ENCODE measurements at regions not wholly inside any gene's neighbourhood (a gene's known extent, or its start where the extent isn't known, plus 50 kb on each side); places are given as distances from the start of the nearest gene placed in this dataset.

DNA sequence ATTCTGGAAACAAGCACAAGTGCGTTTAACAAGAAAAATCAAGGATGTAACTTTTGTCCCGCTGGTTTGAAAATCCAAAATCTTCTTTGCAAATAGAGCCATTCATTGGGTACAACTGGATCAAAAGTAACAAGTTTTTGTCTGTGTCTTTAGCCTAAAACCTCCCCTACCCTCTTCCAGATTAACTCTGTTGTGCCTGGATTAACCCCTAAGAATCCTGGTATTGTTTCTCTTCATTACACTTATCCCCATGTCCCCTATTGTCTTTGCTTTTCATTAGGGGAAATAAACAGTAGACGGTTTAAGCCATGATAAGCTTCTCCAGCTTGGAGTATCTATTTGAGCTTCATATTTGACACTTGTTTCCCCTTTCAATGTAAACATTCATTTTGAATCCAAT lies 242.1 kb upstream of the ARGLU1 start:
- H3K9ac ChIP-seq: no peak overlapping the region
- no peaks in the 10 kb centered on the region for H4K20me1 ChIP-seq
- no peaks in the 10 kb centered on the region for H3K27me3 ChIP-seq
- H3K4me2 ChIP-seq: no peak overlapping the region
- no peaks in the 10 kb centered on the region for H3K36me3 ChIP-seq
- no peak for TF ChIP-seq Cebpa-rat (IDR thresholded peaks at IDR 0.05)
- H3K4me1 ChIP-seq: peaks cover 17% of the 10 kb centered on the region
- no peak overlapping the region for H3K27ac ChIP-seq
- no peaks in the 10 kb centered on the region for H3K9me3 ChIP-seq
- no peak overlapping the region for H3K4me3 ChIP-seq

DNA sequence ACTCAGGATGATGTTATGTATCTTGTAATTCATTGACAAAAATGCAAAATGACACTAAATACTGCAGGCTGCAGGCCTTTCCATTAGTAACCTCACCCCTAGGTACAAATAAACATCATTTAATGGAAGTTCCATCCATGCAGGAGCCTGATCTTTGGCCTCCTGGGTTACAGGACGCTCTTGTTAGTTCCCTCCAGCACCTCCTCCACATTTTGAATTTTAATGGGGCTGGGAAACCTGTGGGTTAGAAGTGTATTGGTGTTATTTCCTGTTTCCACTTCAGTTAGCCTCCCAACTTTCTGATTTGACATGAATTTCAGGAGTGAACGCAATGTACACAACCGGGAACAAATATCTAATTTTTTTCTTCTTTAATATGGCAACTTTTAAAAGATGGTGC lies 237.1 kb upstream of the ARGLU1 start:
- H3K9me3 ChIP-seq: no peaks in the 10 kb centered on the region
- H4K20me1 ChIP-seq: no peaks in the 10 kb centered on the region
- H3K9ac ChIP-seq: no peak overlapping the region
- H3K36me3 ChIP-seq: no peaks in the 10 kb centered on the region
- peaks cover 22% of the 10 kb centered on the region for H3K4me1 ChIP-seq
- no peak for TF ChIP-seq Cebpa-rat (IDR thresholded peaks at IDR 0.05)
- H3K4me3 ChIP-seq: no peak overlapping the region
- no peaks in the 10 kb centered on the region for H3K27me3 ChIP-seq
- H3K4me2 ChIP-seq: peak overlapping the region; percentile 36; the same call in 1 of the 2 replicates
- no peak overlapping the region for H3K27ac ChIP-seq

- Histone ChIP-seq H3K36me3 (no peaks in the 10 kb centered on the region), H3K4me1 (peaks cover 22% of the 10 kb centered on the region), H3K4me2 (no peak overlapping the region), H3K27me3 (no peaks in the 10 kb centered on the region), H3K9ac (no peak overlapping the region), H3K9me3 (no peaks in the 10 kb centered on the region), H3K4me3 (no peak overlapping the region), H3K27ac (no peak overlapping the region), H4K20me1 (no peaks in the 10 kb centered on the region)
- no peak for TF ChIP-seq Cebpa-rat (IDR thresholded peaks at IDR 0.05)
Observed at GRCh38 chr13:106802917-106803316, 235.0 kb upstream of the ARGLU1 start.

- no peak for TF ChIP-seq Cebpa-rat (IDR thresholded peaks at IDR 0.05)
- Histone ChIP-seq H3K27me3 (no peaks in the 10 kb centered on the region), H3K4me2 (no peak overlapping the region), H3K9me3 (0 out of 2 replicates have a peak, but pooled peaks cover 3% of the 10 kb centered on the region), H3K9ac (no peak overlapping the region), H3K36me3 (no peaks in the 10 kb centered on the region), H3K4me1 (peaks cover 3% of the 10 kb centered on the region), H3K27ac (no peak overlapping the region), H3K4me3 (no peak overlapping the region), H4K20me1 (no peaks in the 10 kb centered on the region)
Observed at GRCh38 chr13:106799781-106800335, 231.9 kb upstream of the ARGLU1 start.

DNA sequence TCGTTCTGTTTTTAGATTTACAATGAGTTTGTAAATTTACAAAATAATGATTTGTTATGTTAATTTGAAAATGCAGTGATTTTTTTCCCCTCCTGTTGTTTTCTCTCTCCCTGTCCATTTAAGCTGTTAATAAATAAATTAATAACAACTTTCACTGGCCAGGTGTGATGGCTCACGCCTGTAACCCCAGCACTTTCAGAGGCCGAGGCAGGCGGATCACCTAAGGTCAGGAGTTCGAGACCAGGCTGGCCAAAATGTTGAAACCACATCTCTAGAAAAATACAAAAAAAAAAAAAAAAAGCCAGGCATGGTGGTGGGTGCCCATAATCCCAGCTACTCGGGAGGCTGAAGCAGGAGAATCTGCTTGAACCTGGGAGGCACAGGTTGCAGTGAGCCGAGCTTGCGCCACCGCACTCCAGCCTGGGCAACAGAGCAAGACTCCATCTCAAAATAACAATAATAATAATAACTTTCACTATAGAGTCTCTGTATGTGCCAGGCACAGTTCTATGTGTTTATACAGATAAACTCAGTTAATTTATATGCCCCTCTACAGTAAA lies 229.2 kb upstream of the ARGLU1 start:
- Histone ChIP-seq H3K4me3 (no peak overlapping the region), H3K27ac (no peak overlapping the region), H3K9me3 (0 out of 2 replicates have a peak, but pooled peaks cover 3% of the 10 kb centered on the region), H3K36me3 (no peaks in the 10 kb centered on the region), H3K4me2 (no peak overlapping the region), H4K20me1 (no peaks in the 10 kb centered on the region), H3K9ac (no peak overlapping the region), H3K4me1 (no peaks in the 10 kb centered on the region), H3K27me3 (no peaks in the 10 kb centered on the region)
- TF ChIP-seq Cebpa-rat (IDR thresholded peaks at IDR 0.05): no peak

DNA sequence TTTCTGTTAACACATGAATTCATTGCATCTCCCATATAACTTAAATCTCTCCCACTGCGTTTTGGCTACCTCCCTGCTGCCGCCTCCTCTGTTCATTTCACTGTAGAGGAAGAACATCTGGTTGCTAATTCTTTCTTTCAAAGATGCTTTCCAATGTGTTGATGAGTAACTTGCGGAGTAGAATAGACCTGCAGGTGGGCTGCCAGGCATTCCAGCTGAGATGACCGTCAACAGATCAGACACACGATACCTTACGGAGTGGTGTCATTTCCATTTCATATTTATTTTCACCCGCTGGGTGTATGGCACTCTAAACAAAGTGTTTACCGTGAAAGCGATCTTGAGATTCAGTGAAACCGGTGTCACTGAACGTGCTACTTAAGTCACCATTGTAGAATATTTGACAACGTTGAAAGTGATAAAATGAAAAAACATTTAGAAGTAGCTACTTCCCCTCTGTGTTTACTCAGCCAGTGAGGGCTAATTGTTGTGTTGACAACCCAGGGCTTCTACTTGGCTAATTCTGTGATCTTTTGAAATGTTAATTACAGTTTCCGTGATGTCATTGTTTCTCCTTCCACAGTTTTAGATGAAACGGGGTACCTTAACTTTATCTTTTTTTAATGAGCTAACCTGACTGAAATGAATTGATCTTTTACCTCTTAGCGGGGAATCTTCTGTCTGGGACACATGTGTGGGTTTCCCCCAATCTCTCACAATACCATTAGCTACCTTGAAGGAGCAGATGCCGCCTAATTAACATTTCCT lies 228.5 kb upstream of the ARGLU1 start:
- Histone ChIP-seq H3K9me3 (0 out of 2 replicates have a peak, but pooled peaks cover 3% of the 10 kb centered on the region), H3K27ac (no peak overlapping the region), H3K27me3 (no peaks in the 10 kb centered on the region), H3K9ac (no peak overlapping the region), H3K4me3 (no peak overlapping the region), H3K4me2 (no peak overlapping the region), H4K20me1 (no peaks in the 10 kb centered on the region), H3K4me1 (no peaks in the 10 kb centered on the region), H3K36me3 (no peaks in the 10 kb centered on the region)
- TF ChIP-seq Cebpa-rat (IDR thresholded peaks at IDR 0.05): no peak

DNA sequence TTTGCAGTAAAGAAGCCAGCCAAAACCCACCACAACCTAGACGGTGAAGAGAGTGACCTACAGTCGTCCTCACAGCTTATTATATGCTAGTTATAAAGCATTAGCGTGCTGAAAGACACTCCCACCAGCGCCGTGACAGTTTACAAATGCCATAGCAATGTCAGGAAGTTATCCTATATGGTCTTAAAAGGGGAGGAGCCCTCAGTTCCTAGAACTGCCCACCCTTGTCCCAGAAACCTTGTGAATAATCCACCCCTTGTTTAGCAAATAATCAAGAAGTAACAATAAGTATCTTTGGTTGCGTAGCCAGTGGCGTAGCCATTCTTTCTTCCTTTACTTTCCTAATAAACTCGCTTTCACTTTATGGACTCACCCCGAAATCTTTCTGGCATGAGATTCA lies 227.9 kb upstream of the ARGLU1 start:
- H3K4me1 ChIP-seq: no peaks in the 10 kb centered on the region
- no peaks in the 10 kb centered on the region for H3K36me3 ChIP-seq
- H3K9me3 ChIP-seq: 0 out of 2 replicates have a peak, but pooled peaks cover 3% of the 10 kb centered on the region
- no peaks in the 10 kb centered on the region for H4K20me1 ChIP-seq
- H3K4me2 ChIP-seq: no peak overlapping the region
- H3K27me3 ChIP-seq: no peaks in the 10 kb centered on the region
- H3K4me3 ChIP-seq: no peak overlapping the region
- TF ChIP-seq Cebpa-rat (IDR thresholded peaks at IDR 0.05): no peak
- H3K27ac ChIP-seq: no peak overlapping the region
- H3K9ac ChIP-seq: no peak overlapping the region

- no peak for TF ChIP-seq Cebpa-rat (IDR thresholded peaks at IDR 0.05)
- H3K27me3 ChIP-seq: no peaks in the 10 kb centered on the region
- no peaks in the 10 kb centered on the region for H4K20me1 ChIP-seq
- H3K9me3 ChIP-seq: 0 out of 2 replicates have a peak, but pooled peaks cover 3% of the 10 kb centered on the region
- H3K9ac ChIP-seq: no peak overlapping the region
- H3K4me2 ChIP-seq: no peak overlapping the region
- no peak overlapping the region for H3K4me3 ChIP-seq
- H3K27ac ChIP-seq: no peak overlapping the region
- no peaks in the 10 kb centered on the region for H3K36me3 ChIP-seq
- no peaks in the 10 kb centered on the region for H3K4me1 ChIP-seq
Observed at GRCh38 chr13:106794117-106794516, 226.2 kb upstream of the ARGLU1 start.

GRCh38 chr13:106789911-106790310 lies 222.0 kb upstream of the ARGLU1 start:
- H3K4me2 ChIP-seq: no peak overlapping the region
- no peaks in the 10 kb centered on the region for H4K20me1 ChIP-seq
- no peaks in the 10 kb centered on the region for H3K36me3 ChIP-seq
- no peak overlapping the region for H3K9ac ChIP-seq
- no peak overlapping the region for H3K27ac ChIP-seq
- no peaks in the 10 kb centered on the region for H3K9me3 ChIP-seq
- no peaks in the 10 kb centered on the region for H3K27me3 ChIP-seq
- H3K4me1 ChIP-seq: peaks cover 5% of the 10 kb centered on the region
- no peak for TF ChIP-seq Cebpa-rat (IDR thresholded peaks at IDR 0.05)
- no peak overlapping the region for H3K4me3 ChIP-seq

DNA sequence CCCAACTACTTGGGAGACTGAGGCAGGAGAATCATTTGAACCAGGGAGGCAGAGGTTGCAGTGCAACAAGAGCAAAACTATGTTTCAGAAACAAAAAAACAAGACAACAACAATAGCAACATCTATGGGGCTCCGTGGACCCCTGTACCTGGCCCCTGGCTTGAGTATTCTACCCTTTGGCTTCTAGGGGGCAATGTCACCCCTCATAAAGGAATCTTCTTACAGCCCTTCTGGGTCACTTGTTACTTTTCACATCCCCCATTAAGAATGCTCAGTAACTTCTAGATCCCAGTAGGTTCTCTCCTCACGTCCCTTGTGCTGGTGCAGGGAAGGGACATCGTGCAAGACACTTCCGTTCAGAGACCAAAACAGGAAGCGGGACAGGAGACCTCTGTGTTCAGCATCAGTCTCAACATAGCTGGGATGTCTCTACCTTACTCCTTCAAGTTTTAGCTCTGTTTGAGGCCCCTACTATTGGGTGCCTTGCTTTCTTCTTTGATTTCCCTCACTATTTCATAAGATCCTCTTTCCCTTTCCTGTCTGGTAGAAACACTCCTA lies 218.1 kb upstream of the ARGLU1 start:
- H3K27ac ChIP-seq: no peak overlapping the region
- peaks cover 5% of the 10 kb centered on the region for H3K4me1 ChIP-seq
- H3K4me3 ChIP-seq: no peak overlapping the region
- H3K9ac ChIP-seq: no peak overlapping the region
- no peak overlapping the region; the same call in 1 of the 2 replicates for H3K4me2 ChIP-seq
- no peak for TF ChIP-seq Cebpa-rat (IDR thresholded peaks at IDR 0.05)
- H3K36me3 ChIP-seq: no peaks in the 10 kb centered on the region
- H3K9me3 ChIP-seq: no peaks in the 10 kb centered on the region
- H3K27me3 ChIP-seq: no peaks in the 10 kb centered on the region
- H4K20me1 ChIP-seq: no peaks in the 10 kb centered on the region
